ENCODE measurements at regions not wholly inside any gene's neighbourhood (a gene's known extent, or its start where the extent isn't known, plus 50 kb on each side); places are given as distances from the start of the nearest gene placed in this dataset.

DNA sequence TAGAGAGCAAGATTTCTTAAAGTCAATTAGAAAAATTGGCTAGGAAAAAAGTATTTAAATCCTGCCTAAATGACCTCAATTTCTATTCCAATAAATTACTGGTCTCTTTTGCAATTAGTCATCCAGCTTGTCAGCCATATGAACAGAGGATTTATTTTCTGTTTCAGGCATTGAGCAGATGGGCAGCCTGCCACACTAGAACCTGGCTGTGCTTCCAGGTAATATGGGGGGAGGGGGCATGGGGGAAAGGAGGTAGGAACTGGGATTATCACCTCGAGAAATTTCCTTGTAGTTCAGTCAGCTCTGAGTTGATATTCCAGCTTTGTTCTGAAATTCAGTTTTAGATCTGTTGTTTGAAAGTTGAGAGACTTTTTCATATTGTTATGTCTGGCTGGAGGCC is 206.3 kb upstream of the LCORL start:
- Histone ChIP-seq H3K27me3 (no peaks in the 10 kb centered on the region), H3K9me3 (peaks cover 0 to 4% (median 0%) of the 10 kb centered on the region in 4 donors), H3K4me1 (no peaks in the 10 kb centered on the region), H3K36me3 (no peaks in the 10 kb centered on the region), H3K4me3 (no peak overlapping the region), H3K27ac (no peak overlapping the region)
- no peak for DNase-seq
- intact Hi-C loops (cut with DNase I): no loop called here
- no peak for TF ChIP-seq EP300 (IDR thresholded peaks at IDR 0.05)
- no peak for TF ChIP-seq POLR2A (IDR thresholded peaks at IDR 0.05)
- 43 to 69% methylated on average over 1 of the region's 1 CpG for WGBS, 2 donors

DNA sequence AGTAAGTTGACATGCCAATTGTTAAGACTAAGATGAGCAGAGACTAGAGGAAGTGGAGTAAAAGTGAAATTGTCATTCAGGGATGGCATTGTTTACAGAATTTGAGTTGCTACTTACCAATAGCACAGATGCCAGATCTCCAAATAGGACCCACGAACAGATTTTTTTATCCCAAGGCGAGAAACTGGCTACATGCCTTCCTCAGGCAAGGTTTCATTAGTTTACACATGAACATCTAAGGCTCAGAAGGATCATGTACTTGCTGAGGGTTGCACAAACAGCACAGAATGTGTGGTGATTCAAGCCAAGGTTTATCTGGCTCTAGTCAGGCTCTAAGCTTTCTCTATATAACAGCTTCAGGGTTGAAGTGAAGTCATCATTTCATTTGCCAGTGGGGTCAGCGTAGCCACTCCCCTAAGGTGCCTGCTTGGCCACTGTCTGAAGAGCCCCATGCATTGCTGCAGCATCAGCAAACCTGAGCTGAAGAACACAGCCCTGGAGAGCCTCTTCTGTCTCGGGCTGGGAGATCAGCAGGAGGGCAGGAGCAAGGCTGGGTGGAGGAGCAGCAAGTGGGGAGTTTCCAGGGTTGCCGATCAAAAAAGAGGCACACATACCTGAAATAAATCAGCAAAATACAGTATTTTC is 193.0 kb upstream of the LCORL start:
- TF ChIP-seq, protein P1, sequence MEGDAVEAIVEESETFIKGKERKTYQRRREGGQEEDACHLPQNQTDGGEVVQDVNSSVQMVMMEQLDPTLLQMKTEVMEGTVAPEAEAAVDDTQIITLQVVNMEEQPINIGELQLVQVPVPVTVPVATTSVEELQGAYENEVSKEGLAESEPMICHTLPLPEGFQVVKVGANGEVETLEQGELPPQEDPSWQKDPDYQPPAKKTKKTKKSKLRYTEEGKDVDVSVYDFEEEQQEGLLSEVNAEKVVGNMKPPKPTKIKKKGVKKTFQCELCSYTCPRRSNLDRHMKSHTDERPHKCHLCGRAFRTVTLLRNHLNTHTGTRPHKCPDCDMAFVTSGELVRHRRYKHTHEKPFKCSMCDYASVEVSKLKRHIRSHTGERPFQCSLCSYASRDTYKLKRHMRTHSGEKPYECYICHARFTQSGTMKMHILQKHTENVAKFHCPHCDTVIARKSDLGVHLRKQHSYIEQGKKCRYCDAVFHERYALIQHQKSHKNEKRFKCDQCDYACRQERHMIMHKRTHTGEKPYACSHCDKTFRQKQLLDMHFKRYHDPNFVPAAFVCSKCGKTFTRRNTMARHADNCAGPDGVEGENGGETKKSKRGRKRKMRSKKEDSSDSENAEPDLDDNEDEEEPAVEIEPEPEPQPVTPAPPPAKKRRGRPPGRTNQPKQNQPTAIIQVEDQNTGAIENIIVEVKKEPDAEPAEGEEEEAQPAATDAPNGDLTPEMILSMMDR (IDR thresholded peaks at IDR 0.05): no peak
- TF ChIP-seq EP300 (IDR thresholded peaks at IDR 0.05): no peak
- no peak for TF ChIP-seq POLR2AphosphoS5 (IDR thresholded peaks at IDR 0.05)
- no peak for TF ChIP-seq POLR2A (IDR thresholded peaks at IDR 0.05)
- WGBS, 2 donors: 63 to 76% methylated on average over 5 of the region's 5 CpGs
- no peak overlapping the region for H3K4me3 ChIP-seq

DNA sequence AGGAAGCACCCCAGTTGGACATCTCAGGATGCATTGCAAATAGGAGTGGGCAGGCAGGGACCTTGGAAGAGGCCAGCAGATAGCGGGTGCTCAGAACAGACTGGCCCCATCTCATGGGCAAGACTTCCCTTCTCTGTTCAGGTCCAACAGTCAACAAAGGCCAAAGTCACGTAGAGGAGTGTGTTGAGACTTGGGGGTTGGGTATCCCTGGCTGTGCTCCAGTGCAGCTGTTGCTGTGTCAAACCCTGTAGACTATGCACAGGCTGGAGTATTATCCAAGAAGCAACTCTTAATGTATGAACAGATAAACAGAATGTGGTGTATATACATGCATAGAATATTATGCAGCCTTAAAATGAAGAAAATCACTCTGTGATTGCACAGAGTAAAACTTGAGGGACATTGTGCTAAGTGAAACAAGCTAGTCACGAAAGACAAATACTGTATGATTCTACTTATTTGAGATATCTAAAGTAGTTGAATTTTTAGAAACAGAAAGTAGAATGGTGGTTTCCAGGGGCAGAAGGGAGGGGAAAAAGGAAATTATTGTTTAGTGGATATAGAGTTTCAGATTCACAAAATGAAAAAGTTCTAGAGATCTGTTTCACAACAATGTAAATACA is 192.1 kb upstream of the LCORL start:
- TF ChIP-seq POLR2AphosphoS5 (IDR thresholded peaks at IDR 0.05) (no peak), POLR2A (IDR thresholded peaks at IDR 0.05) (no peak), EP300 (IDR thresholded peaks at IDR 0.05) (no peak)
- TF ChIP-seq, protein P1 (IDR thresholded peaks at IDR 0.05): no peak
- Histone ChIP-seq H3K27ac (no peak overlapping the region), H3K27me3 (no peaks in the 10 kb centered on the region), H3K4me3 (no peak overlapping the region), H3K36me3 (no peaks in the 10 kb centered on the region), H3K4me1 (no peaks in the 10 kb centered on the region), H3K9me3 (no peaks in the 10 kb centered on the region)
- intact Hi-C loops (cut with DNase I): no loop called here
- 62 to 63% methylated on average over 3 of the region's 3 CpGs for WGBS, 2 donors
- DNase-seq: no peak

More for the DNA sequence above, 193.0 kb upstream of the LCORL start:
- no peaks in the 10 kb centered on the region for H3K36me3 ChIP-seq
- no peak for DNase-seq
- H3K4me1 ChIP-seq: no peaks in the 10 kb centered on the region
- H3K9me3 ChIP-seq: no peaks in the 10 kb centered on the region
- H3K27ac ChIP-seq: no peak overlapping the region
- intact Hi-C loops (cut with DNase I): no loop called here
- no peaks in the 10 kb centered on the region for H3K27me3 ChIP-seq

DNA sequence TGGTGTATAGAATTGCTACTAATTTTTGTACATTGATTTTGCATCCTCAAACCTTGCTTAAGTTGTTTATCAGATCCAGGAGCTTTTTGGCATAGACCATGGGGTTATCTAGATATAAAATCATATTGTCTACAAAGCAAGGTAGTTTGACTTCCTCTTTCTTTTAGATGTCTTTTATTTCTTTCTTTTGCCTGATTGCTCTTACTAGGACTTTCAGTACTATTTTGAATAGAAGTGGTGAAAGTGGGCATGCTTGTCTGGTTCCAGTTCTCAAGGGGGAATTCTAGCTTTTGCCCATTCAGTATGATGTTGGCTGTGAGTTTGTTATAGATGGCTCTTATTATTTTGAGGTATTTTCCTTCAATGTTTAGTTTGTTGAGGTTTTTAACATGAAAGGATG is 187.9 kb upstream of the LCORL start:
- DNase-seq: no peak
- H3K27ac ChIP-seq: no peak overlapping the region
- no peak for TF ChIP-seq POLR2AphosphoS5 (IDR thresholded peaks at IDR 0.05)
- no peak for TF ChIP-seq EP300 (IDR thresholded peaks at IDR 0.05)
- TF ChIP-seq POLR2A (IDR thresholded peaks at IDR 0.05): no peak
- TF ChIP-seq, protein P1 (IDR thresholded peaks at IDR 0.05): no peak

DNA sequence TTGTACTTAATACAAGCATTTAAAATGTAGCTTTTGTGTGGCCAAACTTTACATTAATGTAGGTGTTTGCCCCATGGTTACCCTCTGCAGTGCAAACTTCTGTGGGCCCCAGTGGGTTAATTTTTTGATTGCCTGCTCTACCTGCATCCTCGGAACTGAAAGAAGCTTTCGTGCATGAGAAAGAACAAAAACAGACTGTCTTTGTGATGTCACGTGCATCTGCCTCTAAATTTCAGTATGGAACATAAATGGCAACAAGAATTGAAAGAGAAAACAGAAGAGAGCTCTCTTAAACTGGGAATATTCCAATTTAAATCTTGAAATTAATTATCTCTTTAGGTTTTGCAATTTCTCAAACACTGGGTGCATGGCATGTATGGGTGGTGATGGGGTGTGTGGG is 182.4 kb upstream of the LCORL start:
- Histone ChIP-seq H3K36me3 (no peaks in the 10 kb centered on the region), H3K4me1 (no peaks in the 10 kb centered on the region), H3K27me3 (no peaks in the 10 kb centered on the region), H3K27ac (no peak overlapping the region), H3K4me3 (no peak overlapping the region), H3K9me3 (no peaks in the 10 kb centered on the region)
- TF ChIP-seq EP300 (IDR thresholded peaks at IDR 0.05): no peak
- TF ChIP-seq, protein P1 (IDR thresholded peaks at IDR 0.05): no peak
- no peak for TF ChIP-seq POLR2AphosphoS5 (IDR thresholded peaks at IDR 0.05)
- no peak for TF ChIP-seq POLR2A (IDR thresholded peaks at IDR 0.05)
- 50 to 57% methylated on average over 3 of the region's 3 CpGs for WGBS, 2 donors
- intact Hi-C loops (cut with DNase I): no loop called here
- DNase-seq: no peak

More for the DNA sequence above, 187.9 kb upstream of the LCORL start:
- H3K4me3 ChIP-seq: no peak overlapping the region
- no peaks in the 10 kb centered on the region for H3K36me3 ChIP-seq
- intact Hi-C loops (cut with DNase I): no loop called here
- no peaks in the 10 kb centered on the region for H3K27me3 ChIP-seq
- H3K4me1 ChIP-seq: no peaks in the 10 kb centered on the region
- H3K9me3 ChIP-seq: no peaks in the 10 kb centered on the region

Measured in sigmoid colon (tissue), 6 donors.